ENCODE measurements at regions not wholly inside any gene's neighbourhood (a gene's known extent, or its start where the extent isn't known, plus 50 kb on each side); places are given as distances from the start of the nearest gene placed in this dataset.
"Not testable (repeated sequence)": the region's sequence is repeated elsewhere in the genome, so short reads cannot be mapped to it uniquely, and the experiment has no call there.

GRCh38 chr5:82446809-82447208 is 168.7 kb upstream of the RPS23 start:
- H3K4me1 Mint-ChIP-seq = no peaks in the 10 kb centered on the region
- no peaks in the 10 kb centered on the region for H3K27me3 Mint-ChIP-seq (ENCODE audit: insufficient read depth, low read depth)
- no peaks in the 10 kb centered on the region for H3K36me3 Mint-ChIP-seq
- TF ChIP-seq CTCF (IDR thresholded peaks at IDR 0.05) (no peak), EZH2phosphoT487 (IDR thresholded peaks at IDR 0.05) (no peak), EZH2 (IDR thresholded peaks at IDR 0.05) (no peak)
- H3K27me3 ChIP-seq = no peaks in the 10 kb centered on the region
- H3K4me1 ChIP-seq = no peaks in the 10 kb centered on the region
- DNase-seq (ENCODE audit: low spot score) = no peak
- no peak overlapping the region for H3K9ac ChIP-seq
- peaks cover 2% of the 10 kb centered on the region for H3K9me3 Mint-ChIP-seq
- H3F3A ChIP-seq (ENCODE audit: low read depth) = no peaks in the 10 kb centered on the region
- no peaks in the 10 kb centered on the region for H3K36me3 ChIP-seq
- no peak overlapping the region for H3K4me3 ChIP-seq
- H3K4me3 Mint-ChIP-seq = no peak overlapping the region
- no peaks in the 10 kb centered on the region for H3K79me2 ChIP-seq (ENCODE audit: low read depth)
- H2AFZ ChIP-seq (replicated peaks) = no peak overlapping the region
- no peaks in the 10 kb centered on the region for H3K9me3 ChIP-seq (ENCODE audit: low read depth)
- H3K27ac Mint-ChIP-seq = no peak overlapping the region
- H3K27ac ChIP-seq = no peak overlapping the region
- no peaks in the 10 kb centered on the region for H4K20me1 ChIP-seq (ENCODE audit: low read depth)
- no peak overlapping the region for H3K4me2 ChIP-seq

GRCh38 chr5:82445726-82446335 is 167.7 kb upstream of the RPS23 start:
- Histone ChIP-seq H3K4me2 (no peak overlapping the region), H3K27ac (no peak overlapping the region), H3K36me3 (no peaks in the 10 kb centered on the region), H3K4me3 (no peak overlapping the region), H3K79me2 (ENCODE audit: low read depth) (no peaks in the 10 kb centered on the region), H3K9ac (no peak overlapping the region), H4K20me1 (ENCODE audit: low read depth) (no peaks in the 10 kb centered on the region), H2AFZ (replicated peaks) (no peak overlapping the region), H3K4me1 (no peaks in the 10 kb centered on the region), H3K9me3 (ENCODE audit: low read depth) (no peaks in the 10 kb centered on the region), H3K27me3 (no peaks in the 10 kb centered on the region), H3F3A (ENCODE audit: low read depth) (no peaks in the 10 kb centered on the region)
- Mint-ChIP-seq H3K27me3 (ENCODE audit: insufficient read depth, low read depth) (peaks cover 3% of the 10 kb centered on the region), H3K27ac (no peak overlapping the region), H3K9me3 (no peaks in the 10 kb centered on the region), H3K4me3 (no peak overlapping the region), H3K36me3 (no peaks in the 10 kb centered on the region), H3K4me1 (no peaks in the 10 kb centered on the region)
- no peak for DNase-seq (ENCODE audit: low spot score)
- no peak for TF ChIP-seq EZH2 (IDR thresholded peaks at IDR 0.05)
- TF ChIP-seq CTCF (IDR thresholded peaks at IDR 0.05) = no peak
- no peak for TF ChIP-seq EZH2phosphoT487 (IDR thresholded peaks at IDR 0.05)

DNA sequence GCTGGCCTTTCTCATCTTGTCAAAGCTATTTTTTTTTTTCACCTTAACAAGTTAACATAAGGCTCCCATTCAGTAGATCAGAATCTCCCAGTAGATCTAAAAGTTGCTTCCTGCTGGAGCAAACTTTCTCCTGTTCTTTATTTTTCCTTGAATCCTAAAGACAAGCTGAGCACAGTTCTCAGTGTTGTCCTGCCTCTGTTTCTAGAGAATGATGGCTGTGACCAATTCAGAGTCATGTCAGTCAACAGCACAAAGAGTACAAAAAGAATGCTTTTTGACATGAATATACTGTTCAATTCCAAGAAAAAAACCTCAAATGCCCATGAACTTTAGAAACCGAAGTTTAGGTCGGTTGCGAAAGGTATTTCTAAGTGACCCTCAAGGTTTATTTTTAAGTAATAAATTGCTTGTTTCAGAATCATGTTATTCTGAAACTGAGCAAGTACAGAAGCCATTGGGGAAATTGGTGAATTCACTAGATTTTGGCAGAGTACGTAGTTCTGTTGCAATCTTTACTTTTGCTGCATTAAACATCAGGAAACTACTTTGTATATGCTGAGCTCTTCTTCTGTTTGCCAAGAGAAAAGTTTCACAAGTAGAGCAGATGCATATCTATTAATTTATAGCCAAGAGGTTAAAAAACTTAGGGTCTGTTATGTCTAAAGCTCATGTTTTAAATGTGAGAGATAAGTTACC is 161.7 kb upstream of the RPS23 start:
- H3K36me3 ChIP-seq = peaks cover 4% of the 10 kb centered on the region
- no peaks in the 10 kb centered on the region for H4K20me1 ChIP-seq (ENCODE audit: low read depth)
- Mint-ChIP-seq H3K27ac (no peak overlapping the region), H3K36me3 (no peaks in the 10 kb centered on the region), H3K4me1 (peaks cover 10% of the 10 kb centered on the region), H3K4me3 (no peak overlapping the region), H3K9me3 (peaks cover 3% of the 10 kb centered on the region), H3K27me3 (ENCODE audit: insufficient read depth, low read depth) (peaks cover 6% of the 10 kb centered on the region)
- no peak overlapping the region for H3K4me2 ChIP-seq
- DNase-seq (ENCODE audit: low spot score) = no peak
- H3K9ac ChIP-seq = no peak overlapping the region
- H2AFZ ChIP-seq (replicated peaks) = no peak overlapping the region
- TF ChIP-seq EZH2 (IDR thresholded peaks at IDR 0.05) = no peak
- TF ChIP-seq EZH2phosphoT487 (IDR thresholded peaks at IDR 0.05) = no peak
- no peak for TF ChIP-seq CTCF (IDR thresholded peaks at IDR 0.05)
- H3F3A ChIP-seq (ENCODE audit: low read depth) = no peaks in the 10 kb centered on the region
- no peak overlapping the region for H3K4me3 ChIP-seq
- H3K9me3 ChIP-seq (ENCODE audit: low read depth) = peaks cover 6% of the 10 kb centered on the region
- no peak overlapping the region for H3K27ac ChIP-seq
- H3K27me3 ChIP-seq = no peaks in the 10 kb centered on the region
- no peaks in the 10 kb centered on the region for H3K79me2 ChIP-seq (ENCODE audit: low read depth)
- peaks cover 7% of the 10 kb centered on the region for H3K4me1 ChIP-seq

GRCh38 chr5:82437565-82437964 is 159.4 kb upstream of the RPS23 start:
- H3K27me3 ChIP-seq; H3K27ac ChIP-seq; H3K27ac Mint-ChIP-seq; H4K20me1 ChIP-seq (ENCODE audit: low read depth); H3K4me3 ChIP-seq; H3K4me2 ChIP-seq; H3K4me1 ChIP-seq; H3F3A ChIP-seq (ENCODE audit: low read depth); H3K27me3 Mint-ChIP-seq (ENCODE audit: insufficient read depth, low read depth); H2AFZ ChIP-seq (replicated peaks); H3K79me2 ChIP-seq (ENCODE audit: low read depth); H3K9ac ChIP-seq; H3K9me3 ChIP-seq (ENCODE audit: low read depth); H3K9me3 Mint-ChIP-seq; H3K4me3 Mint-ChIP-seq; H3K36me3 ChIP-seq; H3K36me3 Mint-ChIP-seq; DNase-seq (ENCODE audit: low spot score): not testable (repeated sequence)
- H3K4me1 Mint-ChIP-seq = peaks cover 10% of the 10 kb centered on the region
